GM12878 (cell line): ENCODE measurements at regions not wholly inside any gene's neighbourhood (a gene's known extent, or its start where the extent isn't known, plus 50 kb on each side); places are given as distances from the start of the nearest gene placed in this dataset.

Experiments
- ATAC-seq: fragments of 200-7000 bp; cut with Tn5 transposase; 3 replicates; pipeline ENCODE4 v1.9.1; 2020; ENCODE audit warnings: mild to moderate bottlenecking, moderate library complexity
- BruUV-seq: library from RNA; stranded (reverse); fragments of 400-500 nt; replicated peaks from 2 replicates; lab custom pipeline; 2021; lab: Mats Ljungman, UMichigan
- CTCF ChIA-PET: fragments of 300-600 bp; sonication (Branson Sonifier 250); formaldehyde crosslinking; extraction: SDS; loops from one replicate; lab custom pipeline; 2021; ENCODE audit warnings: inconsistent platforms; lab: Yijun Ruan, JAX
- POLR2A ChIA-PET: fragments of 350-600 bp; formaldehyde crosslinking; extraction: SDS; loops from one replicate; lab custom pipeline; 2021; ENCODE audit warnings: inconsistent platforms; lab: Charles Lee
- RAD21 ChIA-PET: fragments of 300-600 bp; sonication (Branson Sonifier 250); formaldehyde crosslinking; loops from one replicate; lab custom pipeline; 2023; ENCODE audit warnings: antibody characterized with exemption; ENCODE audit not compliant: unreplicated experiment; lab: Charles Lee
- SMC1A ChIA-PET: fragments of 300-600 bp; sonication (Branson Sonifier 250); formaldehyde crosslinking; loops from one replicate; lab custom pipeline; 2023; ENCODE audit not compliant: unreplicated experiment, uncharacterized antibody; lab: Charles Lee
- DNase-seq: peaks from one replicate; pipeline ENCODE4 v3.0.0-alpha.2; 2011; ENCODE audit warnings: low read depth, low spot score
- FAIRE-seq: peaks from 3 replicates; lab custom pipeline; 2011; peaks lifted over from hg19 to GRCh38; lab: Jason Lieb, UNC
- H2AFZ ChIP-seq: 2 replicates; pipeline ENCODE4 v1.6.0; 2011; ENCODE audit warnings: low read depth, low read length, control low read depth; ENCODE audit not compliant: control insufficient read depth
- H3K27ac ChIP-seq: 2 replicates; pipeline ENCODE4 v1.5.1; 2011; ENCODE audit warnings: control low read depth; ENCODE audit not compliant: control insufficient read depth, insufficient read depth
- H3K27me3 ChIP-seq, 2 experiments: replicated peaks in 1 of 2; 2 replicates each; pipeline versions ENCODE4 v1.6.0 to v1.6.1; 2011; ENCODE audit warnings: low read length in 1 of 2; ENCODE audit not compliant: control insufficient read depth in 2 of 2, insufficient read depth in 2 of 2
- H3K36me3 ChIP-seq, 2 experiments: 2 replicates each; pipeline ENCODE4 v1.5.1; 2011; ENCODE audit warnings: low read length in 1 of 2; ENCODE audit not compliant: control insufficient read depth in 2 of 2, insufficient read depth in 2 of 2
- H3K4me1 ChIP-seq: 2 replicates; pipeline ENCODE4 v1.6.1; 2011; ENCODE audit warnings: mild to moderate bottlenecking, low read length, moderate library complexity, mixed read lengths; ENCODE audit not compliant: control insufficient read depth, insufficient read depth
- H3K4me2 ChIP-seq: 2 replicates; pipeline ENCODE4 v1.6.0; 2011; ENCODE audit warnings: control low read depth; ENCODE audit not compliant: control insufficient read depth, insufficient read depth
- H3K4me3 ChIP-seq: fragments of 200-600 bp; sonication (generic); 2 replicates; pipeline ENCODE4 v1.5.1; 2016
- H3K79me2 ChIP-seq: 2 replicates; pipeline ENCODE4 v1.6.0; 2011; ENCODE audit warnings: low read length; ENCODE audit not compliant: control insufficient read depth, insufficient read depth
- H3K9ac ChIP-seq: 2 replicates; pipeline ENCODE4 v1.8.0; 2011; ENCODE audit warnings: low read length, control low read depth, mixed read lengths; ENCODE audit not compliant: control insufficient read depth, insufficient read depth
- H3K9me3 ChIP-seq: replicated peaks from 3 replicates; pipeline ENCODE4 v1.5.1; 2011; ENCODE audit warnings: mild to moderate bottlenecking, low read length; ENCODE audit not compliant: control insufficient read depth, insufficient read depth
- H4K20me1 ChIP-seq: 2 replicates; pipeline ENCODE4 v1.6.0; 2011; ENCODE audit not compliant: control insufficient read depth, insufficient read depth
- BCL11A ChIP-seq: IDR thresholded peaks from 2 replicates; pipeline ENCODE4 v1.6.1; 2011; ENCODE audit warnings: low read depth, low read length
- EP300 ChIP-seq, 2 experiments: fragments of 150-350 bp in 1 of 2; IDR thresholded peaks; 2 replicates each; pipeline ENCODE4 v1.6.1; 2011 to 2012; ENCODE audit warnings: low read depth in 2 of 2, low read length in 2 of 2, borderline replicate concordance in 1 of 2, improper control_type of control experiment in 1 of 2, inconsistent platforms in 1 of 2; ENCODE audit not compliant: control insufficient read depth in 1 of 2
- IKZF1 ChIP-seq: fragments of 450-650 bp; conservative IDR thresholded peaks from 2 replicates; pipeline ENCODE4 v1.6.1; 2017; ENCODE audit warnings: antibody characterized with exemption, mild to moderate bottlenecking
- IKZF2 ChIP-seq, 2 experiments: fragments of 450-650 bp; IDR thresholded peaks; 2 replicates each; pipeline ENCODE4 v1.6.1; 2017; ENCODE audit warnings: mild to moderate bottlenecking in 2 of 2, moderate library complexity in 2 of 2
- WGBS: methylation state at CpG from one replicate; pipeline ENCODE4 v1.1.6; 2016; ENCODE audit warnings: low lambda C conversion rate; ENCODE audit not compliant: insufficient replicate concordance, insufficient coverage; ENCODE audit errors: missing lambda C conversion rate; 5-methylcytosine and 5-hydroxymethylcytosine counted together
- in situ Hi-C: fragments of 300-500 bp; cut with MboI; formaldehyde crosslinking; loops from 9 replicates; pipeline ENCODE4 v1.14.3; 2018; ENCODE audit warnings: mixed read lengths
- intact Hi-C: fragments of 100-400 bp; cut with micrococcal nuclease; formaldehyde crosslinking; loops from one replicate; pipeline ENCODE4 v1.14.2; 2022; ENCODE audit not compliant: unreplicated experiment
- TF ChIP-seq, protein P1 (sequence below): fragments of 450-650 bp; IDR thresholded peaks from 2 replicates; pipeline ENCODE4 v1.6.1; 2017; ENCODE audit warnings: mild to moderate bottlenecking, low read depth, inconsistent platforms; ENCODE audit not compliant: poor library complexity, severe bottlenecking
- TF ChIP-seq, protein P2 (sequence below): fragments of 450-650 bp; IDR thresholded peaks from 2 replicates; pipeline ENCODE4 v1.6.1; 2017; ENCODE audit warnings: borderline replicate concordance

DNA sequence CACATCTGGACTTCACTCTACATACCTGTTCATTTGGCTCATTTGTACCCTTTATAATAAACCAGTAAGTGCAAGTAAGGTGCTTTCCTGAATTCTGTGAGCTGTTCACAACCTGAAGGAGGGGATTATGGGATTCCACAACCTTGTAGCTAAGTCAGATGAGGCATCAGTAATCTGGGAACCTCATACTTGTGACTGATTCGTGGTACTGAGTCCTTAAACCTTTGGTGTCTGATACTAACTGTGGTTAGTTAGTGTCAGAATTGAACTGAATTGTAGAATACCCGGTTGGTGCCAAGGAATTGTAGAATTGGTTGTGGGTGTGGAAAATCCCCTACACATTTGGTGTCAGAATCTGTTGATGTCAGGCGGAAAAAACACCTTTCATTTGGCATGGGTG is 83.4 kb downstream of the TMX1 start:
- Histone ChIP-seq H3K4me3 (no peak overlapping the region), H3K4me2 (no peak overlapping the region), H3K9ac (no peak overlapping the region), H3K27ac (no peak overlapping the region), H4K20me1 (no peaks in the 10 kb centered on the region), H3K4me1 (no peaks in the 10 kb centered on the region), H3K79me2 (no peaks in the 10 kb centered on the region), H3K36me3 (no peaks in the 10 kb centered on the region), H2AFZ (no peak overlapping the region), H3K9me3 (no peaks in the 10 kb centered on the region), H3K27me3 (0 out of 4 replicates have a peak, but pooled peaks cover 0 to 1% of the 10 kb centered on the region in 2 experiments)
- in situ Hi-C loops (no loop called here), intact Hi-C loops (no loop called here)
- no TSS peak for BruUV-seq
- peak; percentile 16 for DNase-seq
- ChIA-PET RAD21 (interaction anchor here (0.5 to 0.6 kb wide), 2 partner anchors 23 to 900 kb away, joined by 3 to 4 read pairs; no protein-coding TSS in a partner anchor), CTCF (no interaction called here), SMC1A (interaction anchor here (0.7 to 1.3 kb wide), 2 partner anchors 10 to 11 kb away, joined by 3 to 4 read pairs; no protein-coding TSS in a partner anchor), POLR2A (no interaction called here)
- peak; percentile 13 for FAIRE-seq
- TF ChIP-seq, protein P1, sequence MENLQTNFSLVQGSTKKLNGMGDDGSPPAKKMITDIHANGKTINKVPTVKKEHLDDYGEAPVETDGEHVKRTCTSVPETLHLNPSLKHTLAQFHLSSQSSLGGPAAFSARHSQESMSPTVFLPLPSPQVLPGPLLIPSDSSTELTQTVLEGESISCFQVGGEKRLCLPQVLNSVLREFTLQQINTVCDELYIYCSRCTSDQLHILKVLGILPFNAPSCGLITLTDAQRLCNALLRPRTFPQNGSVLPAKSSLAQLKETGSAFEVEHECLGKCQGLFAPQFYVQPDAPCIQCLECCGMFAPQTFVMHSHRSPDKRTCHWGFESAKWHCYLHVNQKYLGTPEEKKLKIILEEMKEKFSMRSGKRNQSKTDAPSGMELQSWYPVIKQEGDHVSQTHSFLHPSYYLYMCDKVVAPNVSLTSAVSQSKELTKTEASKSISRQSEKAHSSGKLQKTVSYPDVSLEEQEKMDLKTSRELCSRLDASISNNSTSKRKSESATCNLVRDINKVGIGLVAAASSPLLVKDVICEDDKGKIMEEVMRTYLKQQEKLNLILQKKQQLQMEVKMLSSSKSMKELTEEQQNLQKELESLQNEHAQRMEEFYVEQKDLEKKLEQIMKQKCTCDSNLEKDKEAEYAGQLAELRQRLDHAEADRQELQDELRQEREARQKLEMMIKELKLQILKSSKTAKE = no peak
- peak; percentile 53 for TF ChIP-seq IKZF1
- TF ChIP-seq BCL11A = 0 out of 2 replicates have a peak, but pooled peaks have one; percentile 25
- TF ChIP-seq IKZF2 (IDR thresholded peaks at IDR 0.05) = peak; percentile 49 to 53; a peak in 3 of 4 replicates
- 20% methylated on average over 3 of the region's 3 CpGs for WGBS
- peak; percentile 89 for ATAC-seq

DNA sequence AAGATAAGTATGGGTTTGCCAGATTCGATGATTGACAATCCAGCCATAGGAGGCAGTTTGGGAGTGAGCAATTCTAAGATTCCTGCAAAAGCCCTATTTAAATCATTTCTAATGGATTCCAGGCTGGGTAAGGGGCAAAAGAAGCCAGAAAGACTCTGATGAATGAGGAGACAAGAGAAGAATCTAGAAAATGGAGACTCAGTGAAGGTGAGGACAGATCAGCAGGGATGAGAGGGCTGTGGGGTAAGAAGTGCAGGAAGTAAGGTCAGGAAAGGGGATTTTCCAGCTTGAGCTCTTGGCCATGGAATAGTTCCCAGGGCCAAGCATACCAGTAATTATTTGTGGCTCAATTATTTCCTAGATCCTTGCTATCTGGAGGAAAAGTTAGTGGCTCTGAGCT is 87.3 kb downstream of the TMX1 start:
- Histone ChIP-seq H3K79me2 (no peaks in the 10 kb centered on the region), H2AFZ (no peak overlapping the region), H3K27ac (no peak overlapping the region), H3K4me2 (no peak overlapping the region), H3K27me3 (peaks cover 1 to 3% of the 10 kb centered on the region in 2 experiments; a peak in 1 of 4 replicates), H3K4me1 (no peaks in the 10 kb centered on the region), H3K4me3 (no peak overlapping the region), H4K20me1 (no peaks in the 10 kb centered on the region), H3K36me3 (no peaks in the 10 kb centered on the region), H3K9me3 (no peaks in the 10 kb centered on the region), H3K9ac (no peak overlapping the region)
- TF ChIP-seq, protein P2, sequence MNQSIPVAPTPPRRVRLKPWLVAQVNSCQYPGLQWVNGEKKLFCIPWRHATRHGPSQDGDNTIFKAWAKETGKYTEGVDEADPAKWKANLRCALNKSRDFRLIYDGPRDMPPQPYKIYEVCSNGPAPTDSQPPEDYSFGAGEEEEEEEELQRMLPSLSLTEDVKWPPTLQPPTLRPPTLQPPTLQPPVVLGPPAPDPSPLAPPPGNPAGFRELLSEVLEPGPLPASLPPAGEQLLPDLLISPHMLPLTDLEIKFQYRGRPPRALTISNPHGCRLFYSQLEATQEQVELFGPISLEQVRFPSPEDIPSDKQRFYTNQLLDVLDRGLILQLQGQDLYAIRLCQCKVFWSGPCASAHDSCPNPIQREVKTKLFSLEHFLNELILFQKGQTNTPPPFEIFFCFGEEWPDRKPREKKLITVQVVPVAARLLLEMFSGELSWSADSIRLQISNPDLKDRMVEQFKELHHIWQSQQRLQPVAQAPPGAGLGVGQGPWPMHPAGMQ = no peak
- no peak for TF ChIP-seq EP300 (IDR thresholded peaks at IDR 0.05; ENCODE audit: borderline replicate concordance in 1 of 2, control insufficient read depth in 1 of 2, low read depth in 2 of 2, low read length in 2 of 2)
- intact Hi-C loops (no loop called here), in situ Hi-C loops (no loop called here)
- FAIRE-seq = no peak
- no TSS peak for BruUV-seq
- WGBS = 22% methylated on average over 1 of the region's 1 CpG
- CTCF ChIA-PET = interaction anchor here (1.2 kb wide), 1 partner anchor 45 kb away, joined by 4 read pairs; no protein-coding TSS in a partner anchor
- SMC1A ChIA-PET = no interaction called here
- ATAC-seq = no peak
- DNase-seq = no peak
- POLR2A ChIA-PET = no interaction called here
- RAD21 ChIA-PET = no interaction called here
